ENCODE measurements at regions not wholly inside any gene's neighbourhood (a gene's known extent, or its start where the extent isn't known, plus 50 kb on each side); places are given as distances from the start of the nearest gene placed in this dataset.

GRCh38 chr2:167548396-167548795 is 660.1 kb downstream of the XIRP2 start:
- no peak for TF ChIP-seq ZFP3 (CRISPR knock-in tag; IDR thresholded peaks at IDR 0.05)
- no peak for TF ChIP-seq ZNF565 (CRISPR knock-in tag; conservative IDR thresholded peaks at IDR 0.05; ENCODE audit: low read depth)
- TF ChIP-seq RARB (CRISPR knock-in tag; IDR thresholded peaks at IDR 0.05): no peak
- no peak for TF ChIP-seq CREB5 (CRISPR knock-in tag; IDR thresholded peaks at IDR 0.05; ENCODE audit: low read depth)
- no peak for TF ChIP-seq CSRNP3 (CRISPR knock-in tag; IDR thresholded peaks at IDR 0.05)
- TF ChIP-seq ARNTL (CRISPR knock-in tag; IDR thresholded peaks at IDR 0.05; ENCODE audit: borderline replicate concordance, low read depth): no peak
- no peak for TF ChIP-seq ZFP30 (CRISPR knock-in tag; IDR thresholded peaks at IDR 0.05)
- TF ChIP-seq TOX (CRISPR knock-in tag; IDR thresholded peaks at IDR 0.05; ENCODE audit: borderline replicate concordance): no peak
- TF ChIP-seq CSDC2 (CRISPR knock-in tag; IDR thresholded peaks at IDR 0.05): no peak
- TF ChIP-seq POU6F1 (CRISPR knock-in tag; IDR thresholded peaks at IDR 0.05; ENCODE audit: borderline replicate concordance, low read depth): no peak

Measured in SK-N-SH treated with all-trans-retinoic acid at 6 μM for 48 hours (cell line).